ENCODE measurements at regions not wholly inside any gene's neighbourhood (a gene's known extent, or its start where the extent isn't known, plus 50 kb on each side); places are given as distances from the start of the nearest gene placed in this dataset.

- Histone ChIP-seq H3K4me3 (ENCODE audit: insufficient read depth, low read depth, low read length) (no peak overlapping the region), H3K36me3 (replicated peaks; ENCODE audit: control insufficient read depth, insufficient read depth, low read length) (no peaks in the 10 kb centered on the region), H3K27me3 (ENCODE audit: control insufficient read depth, insufficient read depth, low read length) (no peaks in the 10 kb centered on the region)
- DNase-seq, result peak; percentile 2
Observed at GRCh38 chrX:102067966-102068723, 57.3 kb upstream of the TCEAL2 start.

DNA sequence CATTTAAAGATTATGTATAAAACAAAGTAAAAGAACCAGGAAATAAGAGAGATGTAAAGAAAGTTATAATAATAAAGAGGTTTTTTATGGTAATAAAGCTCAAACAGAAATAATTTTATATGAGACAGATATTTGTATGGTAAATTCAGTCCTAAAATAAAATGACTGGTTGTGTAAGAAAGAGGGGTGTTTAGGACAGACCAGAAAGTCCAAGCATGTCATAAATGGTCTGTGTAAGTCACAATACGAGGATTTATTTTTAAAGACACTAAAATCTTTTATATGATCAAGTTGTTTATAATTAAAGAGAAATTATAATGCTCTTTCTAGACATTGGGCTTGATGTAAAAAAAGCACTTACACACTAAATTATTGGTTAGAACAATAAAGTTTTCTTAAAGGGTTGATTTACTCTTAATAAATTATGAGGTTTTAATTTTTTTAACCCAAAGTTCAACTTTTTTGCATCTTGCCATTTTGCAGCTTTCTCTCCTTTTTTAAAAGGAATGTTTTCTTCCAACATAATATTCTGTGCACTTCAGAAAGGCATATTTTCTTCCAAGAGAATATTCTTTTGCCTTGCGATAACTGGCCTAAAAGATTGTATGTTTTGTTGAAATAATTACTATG lies 61.9 kb upstream of the TCEAL2 start:
- Histone ChIP-seq H3K4me3 (ENCODE audit: insufficient read depth, low read depth, low read length) (no peak overlapping the region), H3K27me3 (ENCODE audit: control insufficient read depth, insufficient read depth, low read length) (no peaks in the 10 kb centered on the region), H3K36me3 (replicated peaks; ENCODE audit: control insufficient read depth, insufficient read depth, low read length) (no peaks in the 10 kb centered on the region)
- no peak for DNase-seq

- Histone ChIP-seq H3K36me3 (replicated peaks; ENCODE audit: control insufficient read depth, insufficient read depth, low read length) (no peaks in the 10 kb centered on the region), H3K4me3 (ENCODE audit: insufficient read depth, low read depth, low read length) (no peak overlapping the region), H3K27me3 (ENCODE audit: control insufficient read depth, insufficient read depth, low read length) (no peaks in the 10 kb centered on the region)
- no peak for DNase-seq
Observed at GRCh38 chrX:102044496-102044895, 81.0 kb upstream of the TCEAL2 start.

DNA sequence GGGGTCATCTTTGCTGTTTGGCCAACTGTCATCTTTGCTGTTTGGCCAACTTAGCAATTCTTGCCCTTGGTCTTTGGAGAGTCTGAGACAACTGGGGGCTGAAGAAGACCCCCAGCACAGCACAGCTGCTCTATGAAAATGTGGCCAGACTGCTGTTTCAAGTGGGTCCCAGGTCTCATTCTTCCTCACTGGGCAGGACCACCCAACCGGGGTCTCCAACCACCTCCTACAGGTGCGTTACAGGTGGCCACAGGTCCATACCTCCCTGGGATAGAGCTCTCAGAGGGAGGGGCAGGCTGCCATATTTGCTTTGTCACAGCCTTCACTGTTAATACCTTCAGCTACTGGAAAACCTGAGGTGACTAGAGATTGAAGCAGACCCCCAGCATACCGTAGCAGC lies 82.1 kb upstream of the TCEAL2 start:
- no peak for DNase-seq
- Histone ChIP-seq H3K27me3 (ENCODE audit: control insufficient read depth, insufficient read depth, low read length) (no peaks in the 10 kb centered on the region), H3K36me3 (replicated peaks; ENCODE audit: control insufficient read depth, insufficient read depth, low read length) (no peaks in the 10 kb centered on the region), H3K4me3 (ENCODE audit: insufficient read depth, low read depth, low read length) (no peak overlapping the region)

- H3K4me3 ChIP-seq (ENCODE audit: insufficient read depth, low read depth, low read length), result no peak overlapping the region
- no peaks in the 10 kb centered on the region for H3K27me3 ChIP-seq (ENCODE audit: control insufficient read depth, insufficient read depth, low read length)
- DNase-seq, result no peak
- no peaks in the 10 kb centered on the region for H3K36me3 ChIP-seq (replicated peaks; ENCODE audit: control insufficient read depth, insufficient read depth, low read length)
Observed at GRCh38 chrX:102042372-102043325, 82.8 kb upstream of the TCEAL2 start.

DNA sequence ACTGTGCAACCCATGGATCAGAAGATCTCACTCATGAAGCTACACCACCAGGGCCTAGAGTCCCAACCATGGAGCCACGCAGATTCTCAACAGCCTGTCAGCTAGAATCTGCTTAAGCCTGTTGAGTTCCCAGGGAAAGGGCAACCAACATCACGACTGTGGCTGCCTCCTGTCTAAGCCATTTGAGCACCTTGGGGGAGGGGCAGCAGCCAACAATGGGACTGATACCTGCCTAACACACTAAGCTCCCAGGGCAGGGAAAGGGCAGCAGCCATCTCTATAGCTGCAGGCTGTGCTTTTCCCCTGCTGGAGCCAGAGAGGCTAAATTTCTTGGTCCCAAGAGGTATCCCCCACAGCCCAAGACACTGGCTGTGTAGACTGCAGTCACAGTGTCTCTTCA lies 96.5 kb upstream of the TCEAL2 start:
- Histone ChIP-seq H3K36me3 (replicated peaks; ENCODE audit: control insufficient read depth, insufficient read depth, low read length) (no peaks in the 10 kb centered on the region), H3K4me3 (ENCODE audit: insufficient read depth, low read depth, low read length) (no peak overlapping the region), H3K27me3 (ENCODE audit: control insufficient read depth, insufficient read depth, low read length) (no peaks in the 10 kb centered on the region)
- DNase-seq, result no peak

DNA sequence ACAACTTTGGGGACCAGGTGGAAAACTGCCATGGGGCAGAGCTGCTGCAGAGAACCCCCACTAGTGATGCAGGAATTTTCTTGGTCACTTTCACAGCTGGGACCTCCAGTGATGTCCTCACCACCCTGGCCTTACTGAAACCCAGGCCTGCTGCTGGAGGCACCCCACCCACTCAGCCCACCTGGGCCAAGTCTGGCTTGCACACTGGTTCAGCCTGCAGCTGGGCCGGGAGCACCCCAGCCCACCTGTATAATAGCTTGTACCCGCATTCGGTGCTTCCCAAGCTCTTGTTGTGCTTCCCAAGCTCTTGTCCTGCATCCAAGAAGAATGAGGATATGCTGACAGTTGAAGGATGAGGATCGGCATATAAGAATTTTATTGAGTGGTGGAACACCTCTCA lies 86.4 kb upstream of the ZMAT1 start:
- Histone ChIP-seq H3K36me3 (replicated peaks; ENCODE audit: control insufficient read depth, insufficient read depth, low read length) (no peaks in the 10 kb centered on the region), H3K27me3 (ENCODE audit: control insufficient read depth, insufficient read depth, low read length) (no peaks in the 10 kb centered on the region), H3K4me3 (ENCODE audit: insufficient read depth, low read depth, low read length) (no peak overlapping the region)
- no peak for DNase-seq

DNA sequence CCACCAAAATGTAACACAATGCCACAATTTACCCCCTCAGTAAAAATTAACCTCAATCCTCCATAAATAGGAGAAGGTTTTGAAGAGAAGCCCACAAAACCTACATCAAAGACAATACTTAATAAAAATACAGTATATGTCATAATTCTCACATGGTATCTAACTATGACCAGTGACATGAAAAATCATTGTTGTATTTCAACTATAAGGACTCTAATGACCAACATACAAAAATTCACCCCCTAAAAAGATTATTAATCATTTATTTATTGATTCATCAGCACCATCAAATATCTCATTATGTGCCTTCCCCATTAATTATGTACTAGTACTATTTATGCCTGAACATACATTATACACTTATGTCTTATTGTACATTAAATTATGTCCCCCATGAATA lies 77.1 kb upstream of the ZMAT1 start:
- Histone ChIP-seq H3K27me3 (ENCODE audit: control insufficient read depth, insufficient read depth, low read length) (no peaks in the 10 kb centered on the region), H3K4me3 (ENCODE audit: insufficient read depth, low read depth, low read length) (no peak overlapping the region), H3K36me3 (replicated peaks; ENCODE audit: control insufficient read depth, insufficient read depth, low read length) (no peaks in the 10 kb centered on the region)
- DNase-seq, result no peak

DNA sequence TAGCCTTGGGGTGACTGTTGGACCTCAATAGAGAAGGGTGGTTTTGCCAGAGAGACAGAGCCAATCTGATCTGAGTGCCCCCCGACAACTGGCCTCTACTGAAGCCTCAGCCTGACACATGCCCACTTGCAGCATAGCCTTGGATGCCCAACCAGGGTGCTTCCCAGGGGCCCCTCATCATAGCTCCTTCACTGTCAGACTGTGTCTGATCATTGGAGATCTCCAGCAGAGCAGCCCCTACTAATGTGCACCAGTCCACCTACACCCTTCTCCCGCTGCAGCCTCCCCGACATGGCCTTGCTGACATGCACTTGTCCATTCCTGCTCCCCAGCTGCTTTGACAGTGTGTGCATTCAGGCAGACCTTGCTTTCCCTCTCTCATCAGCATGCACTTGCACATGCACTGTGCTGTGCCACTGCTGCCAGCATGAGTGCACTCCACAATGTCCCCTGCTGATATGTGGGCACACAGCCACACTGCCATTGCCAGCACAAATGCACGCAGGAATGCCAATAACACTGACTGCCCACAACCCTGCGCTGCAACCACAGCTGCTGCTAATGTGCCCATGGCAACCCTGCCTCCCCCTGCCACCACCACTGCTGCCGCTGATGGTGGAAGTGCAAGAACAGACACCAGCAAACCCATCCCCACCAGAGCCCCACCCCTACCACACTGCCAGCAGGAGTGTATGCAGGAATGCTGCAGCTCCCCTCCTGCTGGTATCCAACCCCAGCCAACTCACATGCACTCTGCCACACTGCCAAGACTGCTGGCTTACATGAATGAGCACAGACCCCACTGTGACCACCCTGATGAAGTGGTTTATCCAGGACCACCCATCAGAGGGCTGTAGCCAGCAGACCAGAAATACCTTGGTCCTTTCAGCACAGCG lies 68.1 kb upstream of the ZMAT1 start:
- DNase-seq, result peak; percentile 9
- H3K4me3 ChIP-seq (ENCODE audit: insufficient read depth, low read depth, low read length), result no peak overlapping the region
- no peaks in the 10 kb centered on the region for H3K27me3 ChIP-seq (ENCODE audit: control insufficient read depth, insufficient read depth, low read length)
- no peaks in the 10 kb centered on the region for H3K36me3 ChIP-seq (replicated peaks; ENCODE audit: control insufficient read depth, insufficient read depth, low read length)

DNA sequence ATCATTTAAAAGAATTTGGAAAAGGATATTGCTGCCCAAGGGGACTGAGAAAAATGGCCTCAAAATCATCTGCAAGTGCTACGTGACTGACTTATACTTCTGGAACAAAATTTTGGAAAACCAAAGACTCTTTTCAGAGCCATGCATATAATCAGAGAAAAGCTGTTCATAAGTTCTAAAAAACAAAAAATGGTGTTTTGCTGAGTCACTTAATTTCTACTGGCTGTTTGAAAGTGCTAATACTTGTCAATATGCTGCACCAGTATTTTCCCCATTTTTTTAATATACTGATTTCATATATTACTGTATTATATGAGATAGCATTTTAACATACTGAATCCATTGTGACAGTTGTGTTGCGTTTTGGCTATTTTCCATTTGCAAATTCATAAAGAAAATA lies 61.5 kb upstream of the ZMAT1 start:
- no peaks in the 10 kb centered on the region for H3K36me3 ChIP-seq (replicated peaks; ENCODE audit: control insufficient read depth, insufficient read depth, low read length)

DNA sequence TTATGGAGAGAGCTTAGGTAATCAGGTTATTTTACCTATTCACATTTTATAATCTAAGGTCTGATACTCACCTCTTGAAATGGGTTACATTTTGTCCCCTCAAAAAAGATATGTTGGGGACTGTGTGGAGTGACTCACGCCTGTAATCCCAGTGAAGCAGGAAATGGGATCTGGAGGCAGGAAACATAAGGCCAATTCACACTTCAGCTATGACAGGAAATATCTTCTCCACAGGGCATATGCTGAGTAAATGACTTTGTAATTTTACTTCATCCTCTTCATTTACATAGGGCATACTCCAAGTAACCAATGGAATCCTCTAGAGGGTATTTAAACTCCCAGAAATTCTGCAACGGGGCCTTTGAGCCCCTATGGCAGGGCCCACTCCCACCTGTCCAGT lies 54.8 kb upstream of the ZMAT1 start:
- DNase-seq, result no peak
- Histone ChIP-seq H3K36me3 (replicated peaks; ENCODE audit: control insufficient read depth, insufficient read depth, low read length) (no peaks in the 10 kb centered on the region), H3K4me3 (ENCODE audit: insufficient read depth, low read depth, low read length) (no peak overlapping the region), H3K27me3 (ENCODE audit: control insufficient read depth, insufficient read depth, low read length) (no peaks in the 10 kb centered on the region)

More for the DNA sequence above, 61.5 kb upstream of the ZMAT1 start:
- Histone ChIP-seq H3K4me3 (ENCODE audit: insufficient read depth, low read depth, low read length) (no peak overlapping the region), H3K27me3 (ENCODE audit: control insufficient read depth, insufficient read depth, low read length) (no peaks in the 10 kb centered on the region)
- no peak for DNase-seq
